HT-29 (cell line): ENCODE measurements at regions not wholly inside any gene's neighbourhood (a gene's known extent, or its start where the extent isn't known, plus 50 kb on each side); places are given as distances from the start of the nearest gene placed in this dataset.
A peak's percentile ranks its signal among the peaks of the same experiment; 100 is the strongest.
"Not testable (repeated sequence)": the region's sequence is repeated elsewhere in the genome, so short reads cannot be mapped to it uniquely, and the experiment has no call there.

Source experiments
- DNase-seq: peaks from one replicate; pipeline ENCODE4 v3.0.0-alpha.2; 2015; ENCODE audit warnings: low spot score

DNA sequence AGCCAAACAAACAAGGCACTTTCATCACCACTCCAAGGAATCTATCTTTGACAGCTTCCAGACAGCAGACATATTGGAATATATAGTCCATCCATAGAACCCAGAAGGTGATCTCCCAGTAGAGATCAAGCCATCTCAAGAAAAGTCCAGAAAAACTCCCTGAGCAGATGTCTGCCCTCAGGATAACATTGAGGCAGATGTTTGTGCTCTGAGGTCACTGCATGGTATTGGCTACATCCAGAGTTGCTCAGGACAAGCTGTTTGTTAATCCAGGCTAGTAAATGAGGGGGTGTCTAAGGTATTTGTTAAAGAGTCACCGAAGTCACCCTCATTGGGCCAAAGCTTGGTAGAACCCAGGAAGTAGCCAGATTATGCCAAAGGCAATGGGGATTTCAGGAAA is 556.3 kb upstream of the KLF4 start:
- no peak for DNase-seq

GRCh38 chr9:108043585-108043984 is 554.0 kb upstream of the KLF4 start:
- no peak for DNase-seq

- DNase-seq: no peak
These were observed 552.0 kb upstream of the KLF4 start for GRCh38 chr9:108041551-108041950.

DNA sequence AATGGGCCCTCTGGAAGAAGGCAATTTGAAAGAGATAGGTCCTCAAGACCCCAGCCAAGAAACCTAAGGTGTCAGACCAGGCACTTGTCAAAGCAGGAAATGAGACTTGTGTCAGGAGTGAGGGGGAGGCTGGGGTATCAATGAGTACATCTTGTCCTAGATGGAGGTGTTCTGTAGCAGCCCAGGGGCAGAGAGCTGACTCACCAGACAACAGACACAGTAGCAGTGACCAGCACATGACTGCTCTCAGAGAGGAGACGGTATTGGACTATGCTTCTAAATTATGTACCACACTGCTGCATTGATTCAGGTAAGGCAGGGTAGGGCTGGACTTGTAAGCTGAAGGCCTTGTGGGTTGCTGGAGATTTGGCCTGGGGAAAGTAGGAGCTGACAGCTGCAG is 551.2 kb upstream of the KLF4 start:
- DNase-seq: no peak

DNA sequence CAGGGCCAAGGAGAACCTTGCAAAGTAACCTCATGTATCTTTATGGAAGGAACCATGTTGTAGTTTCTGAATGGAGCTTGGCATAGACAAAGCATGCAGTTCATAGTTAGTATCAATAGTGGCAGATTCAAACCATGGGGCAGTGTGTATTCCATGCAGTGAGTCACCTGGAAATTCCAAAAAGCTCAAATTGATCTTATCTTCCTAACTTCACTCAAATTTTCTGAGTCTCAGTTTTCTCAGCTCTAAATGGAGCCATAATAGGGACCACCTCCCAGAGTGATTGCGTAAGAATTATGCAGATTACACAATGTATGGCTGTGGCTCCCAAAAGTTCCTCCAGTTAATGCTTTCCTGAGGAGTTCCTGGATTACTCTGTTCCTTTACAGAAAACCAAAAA is 549.9 kb upstream of the KLF4 start:
- no peak for DNase-seq

DNA sequence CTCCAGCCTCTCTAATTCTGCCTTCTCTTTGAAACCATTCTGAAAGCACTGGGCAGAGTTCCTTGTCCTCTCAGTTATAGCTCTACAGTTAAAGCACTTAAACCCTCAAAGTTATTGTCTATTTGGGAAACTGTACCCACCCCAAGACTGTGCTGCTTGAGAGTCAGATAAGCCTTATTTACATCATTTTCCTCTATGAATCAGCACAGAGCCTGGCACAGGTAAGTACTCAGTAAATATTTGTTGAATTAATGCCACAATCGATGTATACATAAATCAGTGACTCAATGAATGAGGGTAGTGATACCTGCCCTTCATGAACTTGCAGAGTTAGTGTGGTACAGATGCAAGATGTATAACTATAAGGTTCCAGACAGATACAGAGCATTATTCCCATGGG is 549.4 kb upstream of the KLF4 start:
- DNase-seq: peak; percentile 42

DNA sequence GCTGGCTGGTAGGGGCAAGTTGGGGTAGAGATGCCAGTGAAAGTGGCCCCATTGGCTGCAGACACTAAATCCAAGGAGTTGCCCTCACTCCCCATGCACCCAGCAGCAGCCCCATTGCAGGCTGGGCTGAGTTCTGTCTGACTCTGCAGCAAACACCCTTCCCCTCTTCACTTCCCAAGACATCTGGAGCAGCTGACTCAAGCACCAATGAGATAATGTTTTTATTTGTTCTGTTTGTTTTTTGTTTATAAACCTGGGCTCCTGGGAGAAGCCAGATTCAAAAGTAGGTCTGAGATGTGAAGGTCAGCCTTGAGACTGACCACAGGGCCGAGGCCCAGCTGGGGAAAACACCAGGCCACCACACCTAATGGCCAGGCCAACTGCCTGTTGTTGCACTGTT is 545.9 kb upstream of the KLF4 start:
- DNase-seq: no peak

DNA sequence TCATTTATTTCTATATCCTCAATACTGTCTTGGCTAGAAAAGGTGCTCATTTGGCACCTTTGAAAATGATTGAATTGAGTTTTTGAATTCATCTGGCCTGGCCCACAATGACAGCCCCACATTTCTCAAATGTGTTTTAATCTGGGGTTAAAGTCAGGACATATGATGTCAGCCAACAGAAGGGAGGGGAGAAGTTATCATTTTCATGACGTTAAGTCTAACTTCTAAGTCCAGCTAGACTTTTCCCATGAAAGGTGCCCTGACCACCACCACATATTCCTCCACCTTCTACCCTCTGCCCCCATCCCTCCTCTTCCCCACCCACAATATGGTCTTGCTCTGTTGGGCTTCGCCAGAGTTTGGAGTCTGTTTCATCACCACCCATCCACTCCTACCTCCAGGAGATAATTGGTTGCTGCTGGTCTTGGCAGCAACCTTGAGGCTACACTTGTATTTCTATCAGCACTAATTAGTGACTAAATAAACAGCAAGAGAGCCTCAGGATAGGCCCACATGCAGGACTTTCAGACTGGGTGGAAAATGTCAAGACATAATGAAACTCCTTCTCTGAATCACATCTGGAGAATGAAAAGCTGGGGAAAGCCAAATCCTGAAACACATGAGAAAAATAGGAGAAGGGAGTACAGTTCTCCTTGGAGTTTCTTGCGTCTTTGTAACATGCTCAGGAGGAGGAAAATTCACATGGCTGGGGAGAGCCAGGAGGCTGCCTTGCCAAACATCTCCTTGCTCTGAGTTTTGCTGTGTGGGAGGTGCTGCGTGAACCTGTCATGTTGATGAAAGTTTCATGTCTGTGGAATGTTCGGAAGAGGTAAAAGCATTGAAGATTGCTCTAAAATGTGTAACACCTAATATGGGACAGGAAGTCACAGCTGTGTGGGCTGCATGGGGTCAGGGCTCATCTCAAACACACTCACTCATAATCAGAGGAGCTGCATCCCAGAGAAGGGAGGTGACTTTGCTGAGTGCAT is 544.7 kb upstream of the KLF4 start:
- DNase-seq: no peak

DNA sequence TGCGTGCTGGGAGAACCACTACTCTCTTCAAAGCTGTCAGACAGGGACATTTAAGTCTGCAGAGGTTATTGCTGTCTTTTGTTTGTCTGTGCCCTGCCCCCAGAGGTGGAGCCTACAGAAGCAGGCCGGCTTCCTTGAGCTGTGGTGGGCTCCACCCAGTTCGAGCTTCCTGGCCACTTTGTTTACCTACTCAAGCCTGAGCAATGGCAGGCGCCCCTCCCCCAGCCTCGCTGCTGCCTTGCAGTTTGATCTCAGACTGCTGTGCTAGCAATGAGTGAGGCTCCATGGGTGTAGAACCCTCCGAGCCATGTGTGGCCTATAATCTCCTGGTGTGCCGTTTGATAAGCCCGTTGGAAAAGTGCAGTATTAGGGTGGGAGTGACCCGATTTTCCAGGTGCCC is 542.5 kb upstream of the KLF4 start:
- DNase-seq: not testable (repeated sequence)

DNA sequence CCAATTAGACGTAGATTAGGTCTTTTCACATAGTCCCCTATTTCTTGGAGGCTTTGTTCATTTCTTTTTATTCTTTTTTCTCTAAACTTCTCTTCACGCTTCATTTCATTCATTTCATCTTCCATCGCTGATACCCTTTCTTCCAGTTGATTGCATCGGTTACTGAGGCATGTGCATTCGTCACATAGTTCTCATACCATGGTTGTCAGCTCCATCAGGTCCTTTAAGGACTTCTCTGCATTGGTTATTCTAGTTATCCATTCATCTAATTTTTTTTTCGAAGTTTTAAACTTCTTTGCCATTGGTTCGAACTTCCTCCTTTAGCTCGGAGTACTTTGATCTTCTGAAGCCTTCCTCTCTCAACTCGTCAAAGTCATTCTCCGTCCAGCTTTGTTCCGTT is 541.7 kb upstream of the KLF4 start:
- not testable (repeated sequence) for DNase-seq

DNA sequence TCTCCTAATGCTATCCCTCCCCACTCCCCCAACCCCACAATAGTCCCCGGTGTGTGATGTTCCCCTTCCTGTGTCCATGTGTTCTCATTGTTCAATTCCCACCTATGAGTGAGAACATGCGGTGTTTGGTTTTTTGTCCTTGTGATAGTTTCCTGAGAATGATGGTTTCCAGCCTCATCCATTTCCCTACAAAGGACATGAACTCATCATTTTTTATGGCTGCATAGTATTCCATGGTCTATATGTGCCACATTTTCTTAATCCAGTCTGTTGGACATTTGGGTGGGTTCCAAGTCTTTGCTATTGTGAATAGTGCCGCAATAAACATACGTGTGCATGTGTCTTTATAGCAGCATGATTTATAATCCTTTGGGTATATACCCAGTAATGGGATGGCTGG is 537.1 kb upstream of the KLF4 start:
- DNase-seq: not testable (repeated sequence)

GRCh38 chr9:108024604-108025003 is 535.0 kb upstream of the KLF4 start:
- no peak for DNase-seq

DNA sequence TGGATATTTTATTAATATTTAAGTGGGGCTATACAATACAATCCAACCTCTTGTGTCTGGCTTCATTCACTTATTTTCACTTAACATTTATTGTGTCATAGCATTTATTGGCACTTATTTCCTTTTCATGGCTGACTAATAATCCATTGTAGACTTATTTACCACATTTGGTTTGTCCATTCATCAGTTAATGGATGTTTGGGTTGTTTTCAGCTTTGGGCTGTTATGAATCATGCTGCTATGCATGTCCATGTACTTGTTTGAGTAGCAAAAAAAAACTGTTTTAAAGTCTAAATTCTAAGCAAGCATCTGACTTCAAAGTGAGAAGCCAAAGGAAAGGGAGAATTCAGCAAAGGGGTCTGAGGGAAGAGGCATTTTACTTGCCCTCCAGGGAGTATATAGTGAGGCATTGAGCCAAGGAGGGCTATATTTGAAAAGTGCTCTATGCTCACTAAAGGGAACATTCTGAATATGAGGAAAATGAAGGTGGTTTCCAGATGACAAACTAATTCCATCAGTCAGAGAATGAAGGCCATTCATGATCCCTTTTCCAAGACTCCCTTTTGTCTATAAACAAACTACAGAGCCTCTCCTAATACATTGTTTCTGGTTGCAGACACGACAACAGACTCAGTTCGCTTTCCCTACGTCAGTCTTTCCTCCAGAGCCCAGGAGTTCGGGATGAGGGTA is 532.8 kb upstream of the KLF4 start:
- no peak for DNase-seq

- no peak for DNase-seq
These were observed 531.6 kb upstream of the KLF4 start for GRCh38 chr9:108021096-108021710.

- no peak for DNase-seq
These were observed 530.3 kb upstream of the KLF4 start for GRCh38 chr9:108019821-108020220.

DNA sequence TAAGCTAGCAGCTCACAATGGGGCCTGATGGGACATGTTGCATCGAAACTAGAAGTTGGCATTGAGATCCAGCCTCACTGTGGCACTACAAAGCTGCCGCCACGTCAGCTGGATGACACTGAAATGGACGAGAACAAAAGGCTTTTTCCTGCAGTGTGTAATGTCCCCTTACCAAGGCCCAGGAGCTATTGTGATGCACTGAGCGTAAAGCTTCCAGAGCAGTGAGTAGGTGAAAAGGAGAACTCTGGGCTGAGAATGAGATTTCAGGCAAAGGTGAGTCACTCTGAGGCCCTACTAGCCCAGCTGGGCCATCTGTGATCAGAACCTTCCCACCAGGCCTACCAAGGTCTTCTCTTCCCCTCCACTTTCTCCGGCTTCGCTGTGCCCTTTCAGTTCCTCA is 528.1 kb upstream of the KLF4 start:
- DNase-seq: no peak

DNA sequence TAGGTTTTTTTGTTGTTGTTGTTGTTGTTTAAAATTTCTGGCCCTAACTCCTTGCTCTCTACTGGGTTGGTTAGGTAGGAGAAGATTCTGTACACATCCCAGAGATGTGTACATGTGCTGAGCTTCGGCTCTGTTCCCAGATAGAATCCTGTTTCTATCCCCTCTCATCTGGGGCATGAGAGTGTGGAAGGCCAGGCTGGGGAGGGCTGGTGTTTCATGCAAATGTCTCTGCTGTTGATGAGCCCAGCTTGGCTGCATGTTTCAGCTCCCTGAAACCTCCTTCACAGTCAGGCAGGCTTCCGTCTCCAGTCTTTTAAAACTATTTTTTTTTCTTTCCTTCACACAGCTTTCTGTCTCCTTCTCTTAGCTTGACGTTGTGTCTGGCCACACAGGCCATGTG is 526.9 kb upstream of the KLF4 start:
- DNase-seq: no peak

DNA sequence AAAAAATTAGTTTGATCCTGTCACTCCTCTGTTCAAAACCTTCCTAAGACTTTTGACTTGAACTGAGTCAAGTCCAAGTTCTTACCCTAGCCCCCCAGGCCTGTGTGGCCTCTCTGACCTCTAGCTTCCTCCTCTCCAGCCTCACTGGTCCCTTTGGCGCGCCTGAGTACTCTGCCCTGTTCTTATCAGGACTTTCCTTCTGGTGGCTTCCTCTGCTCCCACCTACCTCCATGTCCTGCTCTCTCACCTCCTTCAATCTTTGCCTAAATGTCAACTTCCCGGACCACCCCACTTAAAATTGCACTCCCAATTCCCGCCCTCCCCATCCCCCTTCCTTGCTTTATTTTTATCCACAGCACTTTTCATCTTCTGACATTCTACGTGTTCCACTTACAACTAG is 526.1 kb upstream of the KLF4 start:
- no peak for DNase-seq

DNA sequence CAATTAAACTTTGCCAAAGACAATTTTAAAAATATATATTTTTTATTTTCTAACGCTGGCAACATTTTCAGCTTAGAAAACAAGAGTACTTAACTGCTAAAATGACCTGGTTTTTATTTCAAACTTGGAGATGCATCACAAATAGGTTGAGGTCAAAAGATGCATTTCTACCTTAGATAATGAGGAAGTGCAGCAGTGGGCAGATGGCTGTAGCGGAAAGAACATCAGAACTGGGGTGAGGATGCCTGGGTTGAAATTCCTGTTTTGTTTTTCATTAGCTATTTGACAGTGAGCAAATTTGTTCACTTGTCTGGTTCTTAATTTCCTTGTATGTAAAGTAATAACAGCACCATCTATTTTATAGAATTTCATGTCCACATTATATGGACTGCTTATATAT is 524.8 kb upstream of the KLF4 start:
- no peak for DNase-seq

DNA sequence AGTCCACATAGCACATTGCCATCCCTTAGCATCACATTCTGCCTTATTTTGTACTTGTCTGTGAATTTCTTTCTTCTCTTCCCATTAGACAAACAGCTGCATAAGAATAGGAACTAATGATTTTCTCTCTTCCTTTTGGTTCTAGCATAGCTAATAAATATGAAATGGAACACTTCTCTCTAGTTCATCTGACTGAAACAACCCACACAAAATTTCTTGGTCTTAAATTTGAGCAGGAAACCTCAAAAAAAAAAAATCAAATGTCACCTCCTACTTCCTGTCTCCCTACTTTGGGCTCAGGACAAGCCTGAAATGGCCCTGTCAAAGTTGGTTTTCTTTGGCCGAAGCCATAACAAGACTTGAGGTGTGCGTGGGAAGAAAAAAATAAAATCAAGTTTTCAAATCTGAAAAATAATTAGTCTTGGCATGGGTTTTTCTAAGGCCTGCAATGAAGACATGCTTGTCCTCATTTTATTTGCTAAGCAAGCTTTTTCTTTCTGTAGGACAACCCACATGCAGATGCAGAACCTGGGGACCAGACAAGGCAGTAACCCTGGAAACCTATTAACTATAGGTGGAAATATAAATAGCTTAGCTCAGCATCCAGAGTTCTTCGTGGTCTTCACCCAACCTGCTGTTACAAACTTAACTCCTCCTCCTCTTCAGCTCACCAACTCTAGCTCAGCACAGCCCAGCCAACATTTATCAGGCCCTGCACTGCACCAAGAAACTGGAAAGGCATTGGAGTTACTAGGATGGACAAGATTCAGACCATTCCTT is 523.5 kb upstream of the KLF4 start:
- no peak for DNase-seq

- DNase-seq: no peak
These were observed 522.8 kb upstream of the KLF4 start for GRCh38 chr9:108012405-108012804.

DNA sequence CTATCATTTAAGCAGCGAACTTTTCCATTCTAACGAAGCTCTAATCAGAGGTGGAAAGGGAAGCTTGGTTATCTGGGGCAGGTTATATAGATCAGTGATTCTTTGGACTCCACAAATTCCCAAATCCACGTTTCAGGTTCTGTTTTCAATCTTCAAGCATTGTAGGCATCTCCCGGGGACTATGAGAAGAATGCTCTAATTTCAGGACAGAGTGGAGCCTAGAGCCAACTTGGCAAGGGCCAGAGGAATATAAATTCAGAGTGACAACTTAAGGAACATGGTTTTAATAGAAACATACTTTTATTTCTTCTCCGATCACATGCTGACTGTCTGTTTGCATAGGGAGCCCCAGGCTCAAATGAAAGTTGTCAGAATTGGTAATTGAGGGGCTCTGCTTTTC is 514.0 kb upstream of the KLF4 start:
- DNase-seq: no peak
